ENCODE measurements at regions not wholly inside any gene's neighbourhood (a gene's known extent, or its start where the extent isn't known, plus 50 kb on each side); places are given as distances from the start of the nearest gene placed in this dataset.

DNA sequence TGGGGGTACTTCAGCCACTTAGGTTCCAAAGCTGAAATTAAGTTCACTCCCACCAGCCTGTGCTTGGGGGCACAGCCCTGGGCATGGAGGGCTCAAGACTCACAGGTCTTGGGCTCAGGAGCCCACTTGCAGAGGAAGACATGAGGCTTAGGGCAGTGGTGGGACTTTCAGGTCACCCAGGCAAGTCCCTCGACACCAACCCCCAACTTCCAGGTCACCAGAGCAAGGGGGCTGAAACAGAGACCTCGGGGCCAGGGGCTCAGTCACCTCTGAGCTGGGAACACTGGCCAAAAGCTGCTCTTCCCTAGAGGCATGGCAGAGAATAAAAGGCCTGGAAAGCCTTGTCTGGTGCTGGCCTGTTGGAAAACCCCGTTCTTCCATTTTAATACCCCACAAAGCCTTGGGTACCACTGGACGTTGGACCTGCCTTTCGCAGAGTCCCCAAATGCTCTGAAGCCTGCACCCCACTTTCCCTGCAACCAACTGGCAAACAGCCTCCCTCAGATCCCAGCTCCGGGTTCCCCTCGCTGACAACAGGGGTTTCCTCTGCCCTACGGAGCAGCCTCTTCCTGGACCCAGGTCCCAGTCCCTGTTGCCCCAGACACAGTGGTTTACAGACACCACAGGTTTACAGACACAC is 160.9 kb upstream of the PMEPA1 start:
- Mint-ChIP-seq H3K4me1 (peaks cover 22% of the 10 kb centered on the region), H3K9me3 (no peaks in the 10 kb centered on the region), H3K36me3 (ENCODE audit: low read depth) (no peaks in the 10 kb centered on the region), H3K27ac (peak overlapping the region in 1 of 3 experiments; percentile 26), H3K4me3 (no peak overlapping the region), H3K27me3 (ENCODE audit: low read depth) (peaks cover 11% of the 10 kb centered on the region)
- TF ChIP-seq, protein P1, sequence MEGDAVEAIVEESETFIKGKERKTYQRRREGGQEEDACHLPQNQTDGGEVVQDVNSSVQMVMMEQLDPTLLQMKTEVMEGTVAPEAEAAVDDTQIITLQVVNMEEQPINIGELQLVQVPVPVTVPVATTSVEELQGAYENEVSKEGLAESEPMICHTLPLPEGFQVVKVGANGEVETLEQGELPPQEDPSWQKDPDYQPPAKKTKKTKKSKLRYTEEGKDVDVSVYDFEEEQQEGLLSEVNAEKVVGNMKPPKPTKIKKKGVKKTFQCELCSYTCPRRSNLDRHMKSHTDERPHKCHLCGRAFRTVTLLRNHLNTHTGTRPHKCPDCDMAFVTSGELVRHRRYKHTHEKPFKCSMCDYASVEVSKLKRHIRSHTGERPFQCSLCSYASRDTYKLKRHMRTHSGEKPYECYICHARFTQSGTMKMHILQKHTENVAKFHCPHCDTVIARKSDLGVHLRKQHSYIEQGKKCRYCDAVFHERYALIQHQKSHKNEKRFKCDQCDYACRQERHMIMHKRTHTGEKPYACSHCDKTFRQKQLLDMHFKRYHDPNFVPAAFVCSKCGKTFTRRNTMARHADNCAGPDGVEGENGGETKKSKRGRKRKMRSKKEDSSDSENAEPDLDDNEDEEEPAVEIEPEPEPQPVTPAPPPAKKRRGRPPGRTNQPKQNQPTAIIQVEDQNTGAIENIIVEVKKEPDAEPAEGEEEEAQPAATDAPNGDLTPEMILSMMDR (IDR thresholded peaks at IDR 0.05; ENCODE audit: unreplicated experiment in 3 of 3): no peak

DNA sequence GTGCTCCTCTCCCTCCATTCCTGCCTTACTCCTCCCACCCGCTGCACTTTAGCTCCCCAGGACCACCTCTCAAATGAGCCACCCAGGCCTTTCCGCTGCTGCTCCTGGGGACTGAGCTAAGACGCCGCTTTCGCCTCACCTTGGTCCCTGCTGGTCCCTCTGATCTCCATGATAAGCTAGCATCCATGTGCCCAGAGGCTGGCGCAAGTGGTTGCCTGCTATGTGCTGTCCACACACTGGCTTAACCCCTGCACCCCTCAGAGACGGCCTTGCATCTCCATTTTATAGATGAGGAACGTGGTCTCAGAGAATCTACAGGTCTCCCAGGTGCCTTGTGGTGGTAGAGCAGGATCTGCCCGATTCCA is 160.1 kb upstream of the PMEPA1 start:
- Mint-ChIP-seq H3K4me1 (peaks cover 22% of the 10 kb centered on the region), H3K4me3 (no peak overlapping the region), H3K9me3 (no peaks in the 10 kb centered on the region), H3K27ac (peak overlapping the region in 2 of 3 experiments; percentile 68 to 80), H3K27me3 (ENCODE audit: low read depth) (peaks cover 7% of the 10 kb centered on the region), H3K36me3 (ENCODE audit: low read depth) (no peaks in the 10 kb centered on the region)
- TF ChIP-seq, protein P1 (IDR thresholded peaks at IDR 0.05; ENCODE audit: unreplicated experiment in 3 of 3): no peak

DNA sequence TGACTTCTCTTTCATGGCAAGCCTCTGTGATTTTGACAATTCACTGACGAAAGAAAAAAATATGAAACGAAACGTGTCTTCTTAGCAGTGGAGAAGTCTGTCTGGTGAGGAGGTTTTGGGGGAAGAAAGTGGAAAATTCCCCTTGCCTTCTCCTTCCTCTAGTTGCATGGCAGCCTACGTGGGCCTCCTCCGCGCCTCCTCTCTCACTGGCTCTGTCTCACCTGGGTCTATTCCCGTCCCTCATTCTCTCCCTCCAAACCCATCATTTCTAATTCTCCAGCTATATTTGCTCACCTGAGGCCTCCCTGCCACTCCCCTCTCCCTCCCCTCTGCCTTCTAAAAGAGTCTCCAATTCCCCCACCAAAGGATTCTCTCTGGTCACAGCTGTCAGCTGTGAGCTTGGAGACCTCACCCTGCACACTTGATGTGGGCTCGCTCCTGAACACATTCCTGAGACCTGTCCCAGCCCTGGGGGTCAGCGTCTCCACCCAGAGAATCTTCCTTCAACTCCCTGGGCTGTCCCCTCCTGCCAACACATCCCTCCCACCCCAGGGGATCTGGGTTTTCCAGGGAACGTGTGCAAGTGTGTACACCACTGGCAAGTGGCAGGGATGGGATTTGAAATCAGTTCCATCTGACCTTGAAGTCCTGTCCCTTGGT is 159.6 kb upstream of the PMEPA1 start:
- Mint-ChIP-seq H3K4me1 (peaks cover 22% of the 10 kb centered on the region), H3K36me3 (ENCODE audit: low read depth) (no peaks in the 10 kb centered on the region), H3K4me3 (no peak overlapping the region), H3K27ac (peak overlapping the region in 2 of 3 experiments; percentile 68 to 80), H3K9me3 (peaks cover under 1% of the 10 kb centered on the region), H3K27me3 (ENCODE audit: low read depth) (peaks cover 7% of the 10 kb centered on the region)
- TF ChIP-seq, protein P1 (IDR thresholded peaks at IDR 0.05; ENCODE audit: unreplicated experiment in 3 of 3): no peak

DNA sequence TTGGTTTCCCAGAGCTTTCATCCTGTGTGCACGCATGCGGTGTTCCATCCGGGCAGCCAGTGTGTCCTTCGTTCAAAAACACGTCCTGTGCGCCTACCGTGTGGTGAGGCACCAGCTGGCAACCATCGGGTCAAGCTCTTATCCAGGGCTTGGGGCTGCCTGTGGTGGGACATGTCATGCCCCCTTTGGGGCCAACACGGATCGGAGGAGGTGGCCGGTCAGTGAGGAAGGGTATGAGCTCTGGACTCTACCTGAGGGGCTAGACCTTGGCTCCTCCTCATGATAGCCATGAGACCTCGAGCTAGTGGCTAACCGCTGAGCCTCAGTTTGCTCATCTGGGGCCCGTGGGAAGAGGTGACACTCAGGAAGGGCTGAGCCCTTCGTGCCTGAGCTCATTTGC is 158.5 kb upstream of the PMEPA1 start:
- TF ChIP-seq, protein P1 (IDR thresholded peaks at IDR 0.05; ENCODE audit: unreplicated experiment in 3 of 3): no peak
- Mint-ChIP-seq H3K36me3 (ENCODE audit: low read depth) (no peaks in the 10 kb centered on the region), H3K27me3 (ENCODE audit: low read depth) (peaks cover 7% of the 10 kb centered on the region), H3K4me1 (peaks cover 22% of the 10 kb centered on the region), H3K9me3 (peaks cover 4% of the 10 kb centered on the region), H3K27ac (peak overlapping the region in 2 of 3 experiments; percentile 56 to 68), H3K4me3 (no peak overlapping the region)

DNA sequence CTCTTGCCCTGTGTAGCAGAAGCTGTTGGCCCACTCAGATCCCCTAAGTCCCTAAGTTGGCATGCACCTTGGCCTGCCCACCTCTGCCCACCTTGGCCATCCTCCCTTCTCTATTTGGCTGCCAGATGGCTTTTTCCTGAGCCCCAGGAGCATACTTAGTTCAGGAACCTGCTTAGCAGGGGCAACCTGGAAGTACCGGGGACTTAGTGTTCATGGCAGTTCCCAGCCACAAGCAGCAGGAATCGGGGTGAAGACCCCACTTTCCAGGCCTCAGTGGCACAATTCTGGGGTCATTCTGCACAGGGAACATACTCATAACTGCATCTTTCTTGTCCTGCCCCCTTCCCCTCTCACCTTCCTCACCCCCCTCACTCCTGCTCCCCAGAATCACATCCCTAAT is 158.0 kb upstream of the PMEPA1 start:
- Mint-ChIP-seq H3K36me3 (ENCODE audit: low read depth) (no peaks in the 10 kb centered on the region), H3K9me3 (peaks cover 6% of the 10 kb centered on the region), H3K4me1 (peaks cover 22% of the 10 kb centered on the region), H3K27me3 (ENCODE audit: low read depth) (peaks cover 7% of the 10 kb centered on the region), H3K27ac (peak overlapping the region in 1 of 3 experiments; percentile 47), H3K4me3 (no peak overlapping the region)
- TF ChIP-seq, protein P1 (IDR thresholded peaks at IDR 0.05; ENCODE audit: unreplicated experiment in 3 of 3): no peak
